Common myeloid progenitor, CD34-positive (primary cell): ENCODE measurements at regions not wholly inside any gene's neighbourhood (a gene's known extent, or its start where the extent isn't known, plus 50 kb on each side); places are given as distances from the start of the nearest gene placed in this dataset.

Source experiments
- CTCF ChIA-PET: fragments of 350-600 bp; sonication (Branson Sonifier 250); formaldehyde crosslinking; loops from one replicate; lab custom pipeline; 2021; ENCODE audit warnings: antibody characterized with exemption; lab: Charles Lee
- POLR2A ChIA-PET: fragments of 350-600 bp; sonication (Branson Sonifier 250); formaldehyde crosslinking; loops from one replicate; lab custom pipeline; 2021; ENCODE audit warnings: antibody characterized with exemption; lab: Charles Lee
- DNase-seq, 3 donors: peaks; one replicate each; pipeline versions ENCODE4 v3.0.0 to v3.0.0-alpha.2; 2013
- H3K27ac ChIP-seq, 2 experiments: 1 replicate in 1 of 2; 2 replicates in 1 of 2; pipeline ENCODE4 v1.7.0; 2013; ENCODE audit warnings: inconsistent platforms in 2 of 2, low read length in 2 of 2, mild to moderate bottlenecking in 2 of 2, low read depth in 1 of 2, moderate library complexity in 1 of 2; ENCODE audit not compliant: severe bottlenecking in 2 of 2, insufficient read depth in 1 of 2, poor library complexity in 1 of 2
- H3K27me3 ChIP-seq, 5 experiments: replicated peaks in 2 of 5; 1 replicate in 3 of 5; 2 replicates in 2 of 5; pipeline versions ENCODE4 v1.6.1 to v1.7.0; 2013; ENCODE audit warnings: low read length in 4 of 5, mild to moderate bottlenecking in 2 of 5, moderate library complexity in 2 of 5, inconsistent platforms in 1 of 5; ENCODE audit not compliant: insufficient read depth in 5 of 5, control insufficient read depth in 4 of 5
- H3K36me3 ChIP-seq, 4 experiments: 1 replicate in 2 of 4; 2 replicates in 2 of 4; pipeline versions ENCODE4 v1.6.1 to v1.7.0; 2013; ENCODE audit warnings: low read length in 3 of 4, control low read depth in 1 of 4, mild to moderate bottlenecking in 1 of 4; ENCODE audit not compliant: control insufficient read depth in 4 of 4, insufficient read depth in 4 of 4
- H3K4me1 ChIP-seq, 4 experiments: 1 replicate in 3 of 4; 2 replicates in 1 of 4; pipeline versions ENCODE4 v1.6.1 to v1.7.1; 2013; ENCODE audit warnings: low read length in 3 of 4, mild to moderate bottlenecking in 3 of 4, control low read depth in 1 of 4, inconsistent platforms in 1 of 4, moderate library complexity in 1 of 4; ENCODE audit not compliant: control insufficient read depth in 4 of 4, insufficient read depth in 4 of 4; ENCODE audit errors: control extremely low read depth in 1 of 4
- H3K4me3 ChIP-seq, 7 experiments: 1 replicate in 4 of 7; 2 replicates in 3 of 7; pipeline versions ENCODE4 v1.5.1 to v1.7.0; 2013; ENCODE audit warnings: mild to moderate bottlenecking in 7 of 7, low read length in 6 of 7, moderate library complexity in 6 of 7, inconsistent platforms in 2 of 7, low read depth in 2 of 7, control low read depth in 1 of 7; ENCODE audit not compliant: insufficient read depth in 4 of 7, control insufficient read depth in 1 of 7; ENCODE audit errors: extremely low read depth in 1 of 7
- H3K9me3 ChIP-seq, 5 experiments: 1 replicate in 4 of 5; 2 replicates in 1 of 5; pipeline versions ENCODE4 v1.6.1 to v1.7.1; 2013; ENCODE audit warnings: low read length in 4 of 5, mild to moderate bottlenecking in 2 of 5, inconsistent platforms in 1 of 5, low read depth in 1 of 5, moderate library complexity in 1 of 5; ENCODE audit not compliant: control insufficient read depth in 4 of 5, insufficient read depth in 2 of 5; ENCODE audit errors: control extremely low read depth in 1 of 5
- WGBS: methylation state at CpG from one replicate; pipeline ENCODE4 v1.1.5; 2013; ENCODE audit not compliant: insufficient coverage; 5-methylcytosine and 5-hydroxymethylcytosine counted together

GRCh38 chr22:49660794-49661781 is 166.6 kb downstream of the BRD1 start:
- no peaks in the 10 kb centered on the region for H3K27me3 ChIP-seq
- DNase-seq, result no peak
- ChIA-PET CTCF (no interaction called here), POLR2A (no interaction called here)
- peaks cover 0 to 3% (median 0%) of the 10 kb centered on the region in 4 experiments for H3K36me3 ChIP-seq
- H3K27ac ChIP-seq, result no peak overlapping the region
- H3K4me1 ChIP-seq, result peaks cover 0 to 36% (median 27%) of the 10 kb centered on the region in 4 experiments
- H3K4me3 ChIP-seq, result no peak overlapping the region
- 96% methylated on average over 38 of the region's 40 CpGs for WGBS
- peaks cover 0 to 2% (median 0%) of the 10 kb centered on the region in 5 experiments for H3K9me3 ChIP-seq

GRCh38 chr22:49660321-49660720 is 167.4 kb downstream of the BRD1 start:
- H3K9me3 ChIP-seq, result peaks cover 0 to 2% (median 0%) of the 10 kb centered on the region in 5 experiments
- ChIA-PET CTCF (no interaction called here), POLR2A (no interaction called here)
- H3K4me3 ChIP-seq, result no peak overlapping the region
- no peak overlapping the region for H3K27ac ChIP-seq
- H3K27me3 ChIP-seq, result no peaks in the 10 kb centered on the region
- 98% methylated on average over 16 of the region's 16 CpGs for WGBS
- H3K36me3 ChIP-seq, result peaks cover 0 to 11% (median under 1%) of the 10 kb centered on the region in 4 experiments
- DNase-seq, result no peak
- H3K4me1 ChIP-seq, result peaks cover 2 to 42% (median 34%) of the 10 kb centered on the region in 4 experiments

- DNase-seq, result no peak
- ChIA-PET POLR2A (no interaction called here), CTCF (interaction anchor here (1.6 kb wide), 1 partner anchor 53 kb away, joined by 3 read pairs; no protein-coding TSS in a partner anchor)
Observed at GRCh38 chr22:49659924-49660315, 167.8 kb downstream of the BRD1 start.

GRCh38 chr22:49659281-49659923 is 168.3 kb downstream of the BRD1 start:
- peaks cover 0 to 20% (median 5%) of the 10 kb centered on the region in 4 experiments for H3K36me3 ChIP-seq
- DNase-seq, result no peak
- H3K4me3 ChIP-seq, result no peak overlapping the region
- WGBS, result 94% methylated on average over 17 of the region's 19 CpGs
- POLR2A ChIA-PET, result no interaction called here
- no peak overlapping the region for H3K27ac ChIP-seq
- H3K27me3 ChIP-seq, result no peaks in the 10 kb centered on the region
- CTCF ChIA-PET, result interaction anchor here (1.6 kb wide), 1 partner anchor 53 kb away, joined by 3 read pairs; no protein-coding TSS in a partner anchor
- H3K9me3 ChIP-seq, result peaks cover 0 to 2% (median 0%) of the 10 kb centered on the region in 5 experiments
- H3K4me1 ChIP-seq, result peaks cover 2 to 51% (median 42%) of the 10 kb centered on the region in 4 experiments

More at GRCh38 chr22:49659924-49660315, 167.8 kb downstream of the BRD1 start:
- Histone ChIP-seq H3K9me3 (peaks cover 0 to 2% (median 0%) of the 10 kb centered on the region in 5 experiments), H3K4me1 (peaks cover 2 to 46% (median 38%) of the 10 kb centered on the region in 4 experiments), H3K27me3 (no peaks in the 10 kb centered on the region), H3K4me3 (no peak overlapping the region), H3K27ac (no peak overlapping the region), H3K36me3 (peaks cover 0 to 15% (median 5%) of the 10 kb centered on the region in 4 experiments)
- 92% methylated on average over 18 of the region's 19 CpGs for WGBS

GRCh38 chr22:49658902-49659280 is 168.8 kb downstream of the BRD1 start:
- Histone ChIP-seq H3K27me3 (no peaks in the 10 kb centered on the region), H3K27ac (peak overlapping the region; percentile 77 to 84), H3K4me3 (peak overlapping the region in 2 of 7 experiments; percentile 74 to 92), H3K9me3 (peaks cover 0 to 2% (median 0%) of the 10 kb centered on the region in 5 experiments), H3K36me3 (peaks cover 0 to 22% (median 5%) of the 10 kb centered on the region in 4 experiments), H3K4me1 (peaks cover 2 to 56% (median 47%) of the 10 kb centered on the region in 4 experiments)
- POLR2A ChIA-PET, result interaction anchor here (0.6 to 1.5 kb wide), 3 partner anchors 8 to 66 kb away, joined by 3 to 8 read pairs (median 6); no protein-coding TSS in a partner anchor
- WGBS, result 27% methylated on average over 6 of the region's 9 CpGs
- CTCF ChIA-PET, result interaction anchor here (1.1 to 2.0 kb wide), 4 partner anchors 8 to 54 kb away, joined by 3 to 8 read pairs (median 4); no protein-coding TSS in a partner anchor
- no peak for DNase-seq

GRCh38 chr22:49657974-49658590 is 169.6 kb downstream of the BRD1 start:
- POLR2A ChIA-PET, result interaction anchor here (0.6 to 1.5 kb wide), 5 partner anchors 8 to 133 kb away, joined by 3 to 8 read pairs (median 3); no protein-coding TSS in a partner anchor
- H3K27ac ChIP-seq, result peak overlapping the region; percentile 77 to 84
- WGBS, result 2% methylated on average over 12 of the region's 12 CpGs

More at GRCh38 chr22:49657974-49658590, 169.6 kb downstream of the BRD1 start:
- peaks cover 2 to 64% (median 50%) of the 10 kb centered on the region in 4 experiments for H3K4me1 ChIP-seq
- H3K4me3 ChIP-seq, result peak overlapping the region in 6 of 7 experiments; percentile 67 to 92 (median 76)
- peaks cover 0 to under 1% (median 0%) of the 10 kb centered on the region in 5 experiments for H3K9me3 ChIP-seq
- CTCF ChIA-PET, result interaction anchor here (1.1 to 2.1 kb wide), 4 partner anchors 9 to 50 kb away, joined by 4 to 8 read pairs (median 6); no protein-coding TSS in a partner anchor
- peaks cover 0 to 22% (median 7%) of the 10 kb centered on the region in 4 experiments for H3K36me3 ChIP-seq
- DNase-seq, result peak; percentile 44 to 82 (median 81)
- H3K27me3 ChIP-seq, result no peaks in the 10 kb centered on the region
